SK-N-SH (cell line): ENCODE measurements at regions not wholly inside any gene's neighbourhood (a gene's known extent, or its start where the extent isn't known, plus 50 kb on each side); places are given as distances from the start of the nearest gene placed in this dataset.

Experiments
- EP300 ChIP-seq, 2 experiments: IDR thresholded peaks; 2 replicates each; pipeline versions ENCODE4 v1.4.0 to v1.6.1; 2012; ENCODE audit warnings: borderline replicate concordance in 1 of 2, low read depth in 1 of 2, low read length in 1 of 2
- GATA2 ChIP-seq: sonication (generic); formaldehyde crosslinking; IDR thresholded peaks from 2 replicates; pipeline ENCODE4 v1.5.0; 2020; ENCODE audit warnings: mild to moderate bottlenecking, missing genetic modification reagents
- REST ChIP-seq: IDR thresholded peaks from 2 replicates; pipeline ENCODE4 v1.6.1; 2012; ENCODE audit warnings: mild to moderate bottlenecking, low read depth, low read length, moderate library complexity
- TF ChIP-seq, protein P1 (sequence below): fragments of 200-600 bp; sonication (generic); IDR thresholded peaks from 2 replicates; pipeline ENCODE4 v1.6.1; 2017; ENCODE audit warnings: antibody characterized with exemption, mild to moderate bottlenecking, moderate library complexity

GRCh38 chr22:22341736-22342135, 97.2 kb downstream of the VPREB1 start:
- TF ChIP-seq, protein P1, sequence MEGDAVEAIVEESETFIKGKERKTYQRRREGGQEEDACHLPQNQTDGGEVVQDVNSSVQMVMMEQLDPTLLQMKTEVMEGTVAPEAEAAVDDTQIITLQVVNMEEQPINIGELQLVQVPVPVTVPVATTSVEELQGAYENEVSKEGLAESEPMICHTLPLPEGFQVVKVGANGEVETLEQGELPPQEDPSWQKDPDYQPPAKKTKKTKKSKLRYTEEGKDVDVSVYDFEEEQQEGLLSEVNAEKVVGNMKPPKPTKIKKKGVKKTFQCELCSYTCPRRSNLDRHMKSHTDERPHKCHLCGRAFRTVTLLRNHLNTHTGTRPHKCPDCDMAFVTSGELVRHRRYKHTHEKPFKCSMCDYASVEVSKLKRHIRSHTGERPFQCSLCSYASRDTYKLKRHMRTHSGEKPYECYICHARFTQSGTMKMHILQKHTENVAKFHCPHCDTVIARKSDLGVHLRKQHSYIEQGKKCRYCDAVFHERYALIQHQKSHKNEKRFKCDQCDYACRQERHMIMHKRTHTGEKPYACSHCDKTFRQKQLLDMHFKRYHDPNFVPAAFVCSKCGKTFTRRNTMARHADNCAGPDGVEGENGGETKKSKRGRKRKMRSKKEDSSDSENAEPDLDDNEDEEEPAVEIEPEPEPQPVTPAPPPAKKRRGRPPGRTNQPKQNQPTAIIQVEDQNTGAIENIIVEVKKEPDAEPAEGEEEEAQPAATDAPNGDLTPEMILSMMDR, result no peak
- TF ChIP-seq GATA2 (CRISPR knock-in tag), result no peak
- TF ChIP-seq EP300 (IDR thresholded peaks at IDR 0.05; ENCODE audit: borderline replicate concordance in 1 of 2, low read depth in 1 of 2, low read length in 1 of 2), result no peak
- TF ChIP-seq REST, result no peak
